Sigmoid colon (tissue), 4 donors: ENCODE measurements at regions not wholly inside any gene's neighbourhood (a gene's known extent, or its start where the extent isn't known, plus 50 kb on each side); places are given as distances from the start of the nearest gene placed in this dataset.

ENCODE experiments used
- CTCF ChIP-seq, 4 experiments: fragments of 450-650 bp in 3 of 4; fragments of 200-600 bp in 1 of 4; IDR thresholded peaks; one replicate each; pipeline ENCODE4 v1.5.1; 2016 to 2019; ENCODE audit warnings: antibody characterized with exemption in 4 of 4, mild to moderate bottlenecking in 3 of 4, moderate library complexity in 2 of 4
- EP300 ChIP-seq, 4 donors: sonication (generic); formaldehyde crosslinking; IDR thresholded peaks; one replicate each; pipeline ENCODE4 v1.6.1; 2017; ENCODE audit warnings: antibody characterized with exemption in 4 of 4
- POLR2A ChIP-seq, 2 donors: fragments of 450-650 bp; IDR thresholded peaks; one replicate each; pipeline ENCODE4 v1.6.1; 2016; ENCODE audit warnings: antibody characterized with exemption in 2 of 2, mild to moderate bottlenecking in 2 of 2, moderate library complexity in 2 of 2
- POLR2AphosphoS5 ChIP-seq, 4 donors: sonication (generic); formaldehyde crosslinking; IDR thresholded peaks; one replicate each; pipeline ENCODE4 v1.6.1; 2017; ENCODE audit warnings: antibody characterized with exemption in 4 of 4

DNA sequence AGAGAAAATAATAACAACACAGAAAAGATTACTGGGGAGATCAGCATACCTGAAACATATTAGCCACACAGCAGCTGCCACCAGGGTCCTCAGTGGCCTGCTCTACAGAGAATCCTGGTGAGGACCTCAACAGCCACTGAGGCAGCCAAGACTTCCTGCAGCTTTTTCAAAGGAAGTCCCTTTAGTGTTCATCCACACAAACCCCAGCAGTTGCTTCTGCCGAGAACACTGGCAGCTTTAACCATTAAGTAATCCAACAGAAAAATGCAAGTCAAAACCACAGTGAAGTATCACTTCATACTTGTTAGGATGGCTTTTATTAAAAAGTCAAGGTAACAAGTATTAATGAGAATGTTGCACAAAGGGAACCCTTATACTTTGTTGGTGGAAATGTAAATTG is 542.0 kb upstream of the GCFC2 start:
- no peak for TF ChIP-seq CTCF (IDR thresholded peaks at IDR 0.05)
- TF ChIP-seq EP300 (IDR thresholded peaks at IDR 0.05): no peak
- TF ChIP-seq POLR2A (IDR thresholded peaks at IDR 0.05): no peak
- TF ChIP-seq POLR2AphosphoS5 (IDR thresholded peaks at IDR 0.05): no peak
